ENCODE measurements at regions not wholly inside any gene's neighbourhood (a gene's known extent, or its start where the extent isn't known, plus 50 kb on each side); places are given as distances from the start of the nearest gene placed in this dataset.
"Not testable (repeated sequence)": the region's sequence is repeated elsewhere in the genome, so short reads cannot be mapped to it uniquely, and the experiment has no call there.

GRCh38 chr4:52157071-52157470 is 106.0 kb downstream of the SPATA18 start:
- not testable (repeated sequence) for DNase-seq

DNA sequence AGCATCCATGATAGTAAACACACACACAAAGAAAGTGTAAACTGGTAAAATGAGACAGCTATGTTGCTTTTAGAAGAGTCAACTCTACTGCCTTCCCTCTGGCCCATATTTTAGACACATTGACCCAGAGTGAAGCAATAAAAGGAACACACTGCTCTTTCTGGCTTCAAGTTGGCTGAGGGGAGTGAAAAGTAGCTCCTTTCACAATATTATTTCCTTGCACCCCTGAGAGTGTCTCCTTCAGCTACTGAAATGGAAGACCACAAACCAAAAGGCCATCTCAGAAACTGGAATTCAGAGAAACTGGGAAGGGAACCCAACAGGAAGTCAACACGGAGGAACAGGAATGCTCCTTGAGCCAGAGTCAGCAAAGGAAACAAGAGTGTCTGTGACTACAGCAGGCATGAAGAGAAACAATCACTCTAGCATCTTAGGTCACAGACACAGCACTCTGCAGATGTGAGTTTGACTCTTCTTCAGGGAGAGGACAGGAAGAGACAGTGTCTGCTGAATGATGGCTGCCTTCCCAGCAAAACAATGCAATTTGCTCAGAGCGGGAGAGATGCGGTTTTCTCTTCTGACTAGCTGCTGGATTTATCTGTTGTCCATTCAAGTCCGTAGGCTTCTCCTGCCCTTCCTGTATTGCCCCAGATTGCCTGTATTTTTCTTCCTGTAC is 106.7 kb downstream of the SPATA18 start:
- no peak for DNase-seq

DNA sequence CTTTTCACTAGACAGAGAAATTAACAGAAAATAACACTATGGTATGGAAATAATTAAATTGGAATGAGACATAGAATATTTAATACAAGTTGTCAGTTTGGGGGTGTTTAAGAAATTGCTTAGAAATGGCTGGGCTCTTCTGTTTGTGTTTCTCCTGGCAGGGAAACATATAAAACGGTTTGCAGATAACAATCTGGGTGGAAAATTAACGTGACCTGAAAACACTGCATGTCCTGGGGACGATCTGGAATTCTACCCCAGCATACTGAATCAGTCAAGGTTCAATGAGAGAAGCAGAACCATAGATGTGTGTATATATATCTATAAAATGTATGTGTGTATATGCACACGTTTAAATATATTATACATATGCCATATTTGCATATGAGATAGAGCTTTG is 109.8 kb downstream of the SPATA18 start:
- no peak for DNase-seq

GRCh38 chr4:52164116-52164515 is 113.0 kb downstream of the SPATA18 start:
- DNase-seq = no peak

DNA sequence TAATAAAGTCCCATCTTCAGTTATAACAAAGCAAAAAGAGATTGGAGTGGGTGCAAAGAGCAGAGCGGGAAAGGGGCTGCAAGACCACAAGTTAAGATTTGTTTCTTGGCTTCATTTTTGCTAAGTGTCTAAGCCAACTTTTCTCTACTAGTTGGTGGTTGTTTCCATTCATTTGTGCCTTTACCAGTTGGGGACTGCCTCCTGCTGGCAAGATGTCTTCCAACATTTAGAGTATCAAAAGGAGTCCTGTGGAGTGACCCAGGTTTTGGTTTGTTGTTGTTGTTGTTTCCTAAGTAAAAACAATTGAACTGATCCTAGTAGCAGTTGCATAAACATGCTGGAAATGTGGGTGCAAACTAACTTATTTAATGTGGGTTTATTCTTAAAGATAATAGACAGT is 121.1 kb downstream of the SPATA18 start:
- DNase-seq = no peak

- no peak for DNase-seq
These were observed 122.5 kb downstream of the SPATA18 start for GRCh38 chr4:52173470-52174045.

GRCh38 chr4:52187603-52188002 is 136.5 kb downstream of the SPATA18 start:
- no peak for DNase-seq

DNA sequence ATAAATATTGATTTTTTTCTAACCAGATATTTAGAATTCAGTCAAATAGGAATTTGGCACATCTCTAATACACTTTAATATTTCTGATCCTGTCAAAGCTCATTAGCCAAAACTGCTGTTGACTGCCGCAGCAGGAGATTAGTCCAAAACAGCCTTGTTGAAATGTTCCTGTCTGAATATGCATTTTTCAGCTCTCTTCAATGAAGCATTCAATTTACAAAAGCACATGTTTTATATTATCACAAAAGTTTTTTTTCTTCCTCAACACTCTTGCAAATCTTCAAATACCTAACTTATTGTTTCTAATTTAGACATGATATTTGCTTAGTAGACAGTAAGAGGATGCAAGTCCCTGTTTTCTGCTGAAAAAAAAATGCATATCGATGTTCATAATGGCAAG is 140.9 kb downstream of the SPATA18 start:
- no peak for DNase-seq

DNA sequence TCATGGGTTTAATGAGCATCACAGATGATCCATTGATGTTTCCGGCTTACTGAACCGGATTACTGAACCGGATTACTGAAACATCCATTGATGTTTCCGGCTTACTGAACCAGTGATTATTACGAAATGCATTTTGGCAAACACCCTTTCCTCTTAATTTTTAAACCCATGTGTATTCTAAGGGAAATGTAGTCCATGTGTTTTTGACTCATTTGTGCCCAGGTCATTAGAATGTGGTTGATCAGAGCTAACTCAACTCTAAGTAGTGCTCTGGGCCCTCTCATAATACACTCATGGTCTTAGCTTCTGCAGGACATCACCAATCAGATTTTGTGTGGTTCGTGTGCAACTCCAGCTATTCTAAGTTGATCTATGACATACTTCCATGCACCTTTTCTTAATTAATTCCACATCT is 141.6 kb downstream of the SPATA18 start:
- DNase-seq = no peak

DNA sequence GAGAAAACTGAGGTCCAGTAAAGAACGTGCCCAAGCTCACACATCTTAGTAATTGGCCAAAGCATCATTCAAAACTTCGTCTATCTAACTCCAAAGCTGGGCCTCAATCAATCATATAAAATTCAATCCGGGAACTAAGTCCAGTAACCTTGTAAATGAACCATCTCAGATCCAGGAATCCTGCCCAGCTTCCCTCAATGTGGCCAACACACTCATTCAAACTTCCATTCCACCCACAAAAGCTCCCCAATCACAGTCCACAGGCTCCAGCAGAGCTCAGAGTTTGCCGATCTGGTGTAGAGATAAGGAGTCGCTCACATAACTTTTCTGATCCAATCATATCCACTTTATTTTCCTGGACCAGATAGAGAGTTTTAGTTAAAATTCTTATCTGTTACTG is 144.8 kb downstream of the SPATA18 start:
- DNase-seq = no peak

DNA sequence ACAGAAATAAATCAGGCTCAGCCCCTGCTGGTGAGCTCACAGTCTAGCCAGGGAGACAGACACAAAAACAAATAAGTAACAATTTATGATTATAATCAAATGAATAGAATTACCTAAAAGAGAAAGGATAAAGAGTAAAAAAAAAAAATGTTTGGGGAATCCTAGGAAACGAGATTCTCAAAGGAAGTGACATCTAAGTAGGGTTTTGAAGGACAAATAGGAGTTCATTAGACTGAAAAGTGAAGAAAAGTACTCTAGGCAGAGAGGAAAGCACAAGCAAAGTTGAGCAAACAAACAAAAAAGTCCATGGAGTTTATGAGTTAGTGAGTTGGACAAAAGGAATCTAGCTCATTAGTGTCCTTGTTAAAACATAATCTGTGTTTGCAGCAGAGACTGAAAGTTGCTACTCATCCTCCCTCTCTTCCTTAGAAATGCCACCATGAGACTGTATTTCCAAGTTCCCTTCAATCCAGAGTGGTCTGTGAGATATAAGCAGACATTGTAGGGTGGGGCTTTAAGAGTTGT is 145.6 kb downstream of the SPATA18 start:
- no peak for DNase-seq

GRCh38 chr4:52197306-52197705 is 146.2 kb downstream of the SPATA18 start:
- no peak for DNase-seq

DNA sequence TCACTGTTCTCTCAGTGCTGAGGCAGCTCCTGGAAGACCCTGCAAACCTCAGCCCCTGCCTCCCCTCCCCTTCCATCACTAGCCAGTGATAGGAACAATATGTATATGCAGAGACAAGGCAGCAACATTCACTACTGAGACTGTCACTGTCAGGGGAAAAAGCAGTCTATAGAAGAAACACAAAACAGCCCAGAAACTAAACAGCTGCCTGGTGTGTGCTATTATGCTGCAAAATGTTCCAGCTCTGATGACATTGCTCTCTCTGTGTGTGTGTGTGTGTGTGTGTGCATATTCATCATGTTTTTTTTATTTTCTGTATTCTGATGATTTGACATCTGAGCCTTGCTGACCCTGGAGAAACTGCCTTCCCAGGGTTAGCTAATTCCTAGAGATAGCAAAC is 147.2 kb downstream of the SPATA18 start:
- no peak for DNase-seq

GRCh38 chr4:52199574-52200338 is 148.7 kb downstream of the SPATA18 start:
- no peak for DNase-seq

DNA sequence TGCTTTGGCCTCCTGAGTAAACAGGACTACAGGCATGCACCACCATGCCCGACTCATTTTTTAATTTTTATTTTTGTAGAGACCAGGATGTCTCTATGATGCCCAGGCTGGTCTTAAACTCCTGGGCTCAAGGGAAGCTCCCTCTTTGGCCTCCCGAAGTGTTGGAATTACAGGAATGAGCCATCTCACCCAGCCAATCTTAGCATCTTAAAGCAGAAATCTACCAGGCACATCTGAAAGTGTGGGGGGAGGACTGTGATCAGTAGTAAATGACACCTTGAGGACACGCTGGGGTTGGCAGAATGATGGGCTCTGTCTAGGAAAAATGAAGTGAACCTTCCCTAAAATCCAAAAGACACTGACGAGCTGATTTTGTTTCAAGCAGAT is 149.2 kb downstream of the SPATA18 start:
- no peak for DNase-seq

DNA sequence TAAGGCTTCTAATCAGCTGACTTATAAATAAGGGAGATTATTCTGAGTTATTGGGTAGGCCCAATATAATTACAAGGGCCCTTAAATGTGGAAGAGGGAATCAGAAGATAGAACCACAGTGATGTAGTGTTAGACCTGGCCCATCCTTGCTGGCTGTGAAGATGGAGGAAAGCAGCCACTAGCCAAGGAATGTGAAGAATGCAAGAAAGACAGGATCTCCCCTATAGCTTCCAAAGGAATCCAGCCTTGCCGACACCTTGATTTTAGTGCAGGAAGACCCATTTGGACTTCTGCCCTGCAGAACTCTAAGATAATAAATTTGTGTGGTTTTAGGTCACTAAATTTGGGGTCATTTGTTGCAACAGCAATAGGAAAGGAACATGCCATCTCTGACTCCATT is 150.6 kb downstream of the SPATA18 start:
- DNase-seq = no peak

GRCh38 chr4:52202251-52202779 is 151.2 kb downstream of the SPATA18 start:
- DNase-seq = no peak

GRCh38 chr4:52202931-52203330 is 151.8 kb downstream of the SPATA18 start:
- DNase-seq = no peak

DNA sequence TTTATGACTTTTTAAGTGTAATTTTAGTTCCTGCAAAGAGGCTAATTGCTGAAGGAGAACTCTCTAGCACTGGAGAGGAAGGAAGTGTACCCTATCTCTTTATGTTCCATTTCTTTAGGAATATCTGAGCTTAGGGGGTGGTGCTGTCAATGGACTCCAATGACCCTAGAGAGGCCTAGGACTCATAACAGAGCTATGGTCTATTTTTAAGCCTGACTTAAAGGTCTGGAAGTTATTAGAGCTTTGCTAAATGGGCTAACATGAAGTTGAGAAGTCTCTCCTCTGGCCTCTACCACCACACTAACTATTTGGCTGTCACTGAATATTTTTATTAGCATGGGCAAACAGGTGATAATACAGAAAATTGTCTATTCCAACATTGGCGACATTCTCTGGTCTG is 152.2 kb downstream of the SPATA18 start:
- no peak for DNase-seq

DNA sequence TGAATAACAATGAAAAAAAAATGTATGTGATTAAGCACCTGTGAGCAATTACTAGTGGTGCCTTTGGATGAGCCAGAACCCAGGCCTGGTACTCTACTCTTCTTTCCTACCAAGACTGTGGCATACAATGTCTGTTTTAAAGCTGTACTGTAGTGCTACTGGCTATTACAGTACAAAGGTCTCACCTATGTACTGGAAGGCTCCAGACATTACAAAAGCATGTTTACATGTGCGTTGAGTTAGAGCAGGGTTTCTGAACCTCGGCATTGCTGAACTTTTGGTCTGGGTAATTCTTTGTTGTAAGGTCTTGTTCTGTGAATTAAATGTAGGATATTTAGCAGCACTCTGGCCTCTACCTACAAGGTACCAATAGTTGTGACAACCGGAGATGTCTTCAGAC is 153.8 kb downstream of the SPATA18 start:
- DNase-seq = no peak

GRCh38 chr4:52207146-52207545 is 156.0 kb downstream of the SPATA18 start:
- DNase-seq = not testable (repeated sequence)

DNA sequence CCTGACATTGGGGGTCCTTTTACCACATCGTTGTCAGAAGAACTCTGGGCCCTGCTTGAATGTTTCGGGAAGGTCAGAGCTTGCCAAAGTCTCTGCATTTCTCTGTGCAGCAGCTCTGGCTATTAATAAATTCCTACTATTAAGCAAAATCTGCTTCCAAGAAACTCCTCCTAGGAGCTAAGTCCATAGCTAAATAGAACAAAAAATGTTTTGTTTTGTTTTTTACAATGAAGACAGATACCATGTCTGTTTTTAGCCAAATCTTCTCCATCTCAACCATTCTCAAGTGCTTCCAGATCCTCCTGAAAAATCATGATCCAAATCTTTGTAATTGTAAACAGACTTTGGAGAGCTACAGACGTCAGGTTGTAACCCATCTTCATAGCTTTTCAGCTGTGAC is 161.6 kb downstream of the SPATA18 start:
- no peak for DNase-seq

GRCh38 chr4:52231526-52231925 is 180.4 kb downstream of the SPATA18 start:
- DNase-seq = no peak

Data from CD4-positive, alpha-beta T cell treated with Interleukin-1 beta for 1 hour (primary cell).